A673 (cell line): ENCODE measurements at regions not wholly inside any gene's neighbourhood (a gene's known extent, or its start where the extent isn't known, plus 50 kb on each side); places are given as distances from the start of the nearest gene placed in this dataset.

ENCODE experiments used
- BruUV-seq: library from RNA; stranded (reverse); fragments of 400-500 nt; replicated peaks from 2 replicates; lab custom pipeline; 2021; lab: Mats Ljungman, UMichigan
- CTCF ChIA-PET: fragments of 300-600 bp; sonication (Branson Sonifier 250); formaldehyde crosslinking; loops from one replicate; lab custom pipeline; 2022; ENCODE audit warnings: antibody characterized with exemption; lab: Charles Lee
- POLR2A ChIA-PET: fragments of 300-600 bp; sonication (Branson Sonifier 250); formaldehyde crosslinking; loops from one replicate; lab custom pipeline; 2022; ENCODE audit warnings: antibody characterized with exemption; ENCODE audit not compliant: low non-redundant PET; lab: Charles Lee
- DNase-seq: peaks from one replicate; pipeline ENCODE4 v3.0.0-alpha.2; 2015; ENCODE audit warnings: low spot score
- H3K27ac ChIP-seq: fragments of 200-600 bp; sonication (generic); 2 replicates; pipeline ENCODE4 v1.5.1; 2016; ENCODE audit warnings: mixed run types, low read depth, mild to moderate bottlenecking, mixed read lengths, antibody characterized with exemption, low read length; ENCODE audit not compliant: poor library complexity, severe bottlenecking
- H3K27me3 ChIP-seq: fragments of 200-600 bp; sonication (generic); replicated peaks from 2 replicates; pipeline ENCODE4 v1.6.1; 2017; ENCODE audit warnings: mixed run types, low read depth, mild to moderate bottlenecking, mixed read lengths, antibody characterized with exemption, low read length; ENCODE audit not compliant: insufficient read depth, poor library complexity
- H3K36me3 ChIP-seq: fragments of 200-600 bp; sonication (generic); 2 replicates; pipeline ENCODE4 v1.6.1; 2016; ENCODE audit warnings: mixed run types, mild to moderate bottlenecking, mixed read lengths, antibody characterized with exemption, low read length; ENCODE audit not compliant: insufficient read depth, poor library complexity, severe bottlenecking
- H3K4me1 ChIP-seq: fragments of 200-600 bp; sonication (generic); 2 replicates; pipeline ENCODE4 v1.6.1; 2017; ENCODE audit warnings: mixed run types, mild to moderate bottlenecking, mixed read lengths, antibody characterized with exemption, low read length; ENCODE audit not compliant: insufficient read depth, poor library complexity, severe bottlenecking
- H3K4me3 ChIP-seq: fragments of 200-600 bp; sonication (generic); 2 replicates; pipeline ENCODE4 v1.5.1; 2016; ENCODE audit warnings: low read depth, mixed run types, mild to moderate bottlenecking, mixed read lengths, low read length; ENCODE audit not compliant: poor library complexity, severe bottlenecking
- H3K9me3 ChIP-seq: fragments of 200-600 bp; sonication (generic); 2 replicates; pipeline ENCODE4 v1.6.1; 2016; ENCODE audit warnings: mixed run types, low read depth, mild to moderate bottlenecking, mixed read lengths, antibody characterized with exemption, low read length; ENCODE audit not compliant: poor library complexity, severe bottlenecking
- CTCF ChIP-seq: fragments of 300-800, 200-600 bp; sonication (generic); conservative IDR thresholded peaks from 2 replicates; pipeline ENCODE4 v1.5.1; 2017; ENCODE audit warnings: low read depth, mild to moderate bottlenecking, antibody characterized with exemption, low read length, moderate library complexity, mixed read lengths
- EZH2 ChIP-seq: fragments of 200-600 bp; sonication (generic); IDR thresholded peaks from 2 replicates; pipeline ENCODE4 v1.6.1; 2017; ENCODE audit warnings: borderline replicate concordance, low read depth, mild to moderate bottlenecking, mixed read lengths, antibody characterized with exemption, low read length; ENCODE audit not compliant: poor library complexity, severe bottlenecking
- intact Hi-C: fragments of 100-400 bp; cut with micrococcal nuclease; formaldehyde crosslinking; loops from one replicate; pipeline ENCODE4 v1.10.0; 2022; ENCODE audit not compliant: unreplicated experiment

- Histone ChIP-seq H3K9me3 (no peaks in the 10 kb centered on the region), H3K27me3 (no peaks in the 10 kb centered on the region), H3K4me3 (no peak overlapping the region), H3K4me1 (no peaks in the 10 kb centered on the region), H3K36me3 (no peaks in the 10 kb centered on the region), H3K27ac (no peak overlapping the region)
- BruUV-seq, result no TSS peak
- peak; percentile 46 for DNase-seq
- TF ChIP-seq EZH2, result no peak
- TF ChIP-seq CTCF, result no peak
- intact Hi-C loops, result no loop called here
- ChIA-PET CTCF (no interaction called here), POLR2A (no interaction called here)
These were observed 219.9 kb downstream of the PIK3C3 start for GRCh38 chr18:42174909-42175308.

GRCh38 chr18:42176599-42176998, 221.6 kb downstream of the PIK3C3 start:
- no peaks in the 10 kb centered on the region for H3K4me1 ChIP-seq
- CTCF ChIA-PET, result no interaction called here

GRCh38 chr18:42177390-42177789, 222.4 kb downstream of the PIK3C3 start:
- Histone ChIP-seq H3K27ac (no peak overlapping the region), H3K36me3 (no peaks in the 10 kb centered on the region), H3K27me3 (no peaks in the 10 kb centered on the region), H3K4me3 (no peak overlapping the region), H3K9me3 (no peaks in the 10 kb centered on the region), H3K4me1 (no peaks in the 10 kb centered on the region)
- POLR2A ChIA-PET, result no interaction called here
- CTCF ChIA-PET, result no interaction called here
- no TSS peak for BruUV-seq
- intact Hi-C loops, result no loop called here
- DNase-seq, result no peak
- no peak for TF ChIP-seq CTCF
- TF ChIP-seq EZH2, result no peak

More at GRCh38 chr18:42176599-42176998, 221.6 kb downstream of the PIK3C3 start:
- POLR2A ChIA-PET, result no interaction called here
- no peak for DNase-seq
- Histone ChIP-seq H3K36me3 (no peaks in the 10 kb centered on the region), H3K27me3 (no peaks in the 10 kb centered on the region), H3K4me3 (no peak overlapping the region), H3K9me3 (no peaks in the 10 kb centered on the region), H3K27ac (no peak overlapping the region)
- BruUV-seq, result no TSS peak
- TF ChIP-seq EZH2 (no peak), CTCF (no peak)
- intact Hi-C loops, result no loop called here
